CD4-positive, alpha-beta T cell treated with Interleukin-6 for 4 hours (primary cell): ENCODE measurements at regions not wholly inside any gene's neighbourhood (a gene's known extent, or its start where the extent isn't known, plus 50 kb on each side); places are given as distances from the start of the nearest gene placed in this dataset.

ENCODE experiments used
- DNase-seq: peaks from one replicate; pipeline ENCODE4 v3.0.0-alpha.2; 2020; ENCODE audit warnings: mixed read lengths

- DNase-seq = no peak
Measured at GRCh38 chr2:30371772-30372373, 75.2 kb upstream of the LCLAT1 start.

- no peak for DNase-seq
Measured at GRCh38 chr2:30372826-30373225, 74.2 kb upstream of the LCLAT1 start.

GRCh38 chr2:30373881-30374302 lies 73.2 kb upstream of the LCLAT1 start:
- DNase-seq = no peak

GRCh38 chr2:30374380-30374779 lies 72.7 kb upstream of the LCLAT1 start:
- DNase-seq = no peak

- no peak for DNase-seq
Measured at GRCh38 chr2:30375915-30376314, 71.1 kb upstream of the LCLAT1 start.

- no peak for DNase-seq
Measured at GRCh38 chr2:30379481-30379880, 67.6 kb upstream of the LCLAT1 start.

GRCh38 chr2:30380824-30381223 lies 66.2 kb upstream of the LCLAT1 start:
- no peak for DNase-seq

GRCh38 chr2:30382162-30382783 lies 64.8 kb upstream of the LCLAT1 start:
- no peak for DNase-seq

- DNase-seq = no peak
Measured at GRCh38 chr2:30382995-30383394, 64.1 kb upstream of the LCLAT1 start.

GRCh38 chr2:30385327-30385726 lies 61.7 kb upstream of the LCLAT1 start:
- no peak for DNase-seq

- no peak for DNase-seq
Measured at GRCh38 chr2:30392097-30392496, 54.9 kb upstream of the LCLAT1 start.

GRCh38 chr2:30393510-30393909 lies 53.5 kb upstream of the LCLAT1 start:
- DNase-seq = no peak

GRCh38 chr2:30394096-30394495 lies 53.0 kb upstream of the LCLAT1 start:
- DNase-seq = no peak

GRCh38 chr2:30396436-30397232 lies 50.4 kb upstream of the LCLAT1 start:
- DNase-seq = no peak
